MV-4-11 (cell line): ENCODE measurements at regions not wholly inside any gene's neighbourhood (a gene's known extent, or its start where the extent isn't known, plus 50 kb on each side); places are given as distances from the start of the nearest gene placed in this dataset.

Experiments
- DNase-seq: peaks from one replicate; lab custom pipeline; 2025; lab: John Stamatoyannopoulos, UW

DNA sequence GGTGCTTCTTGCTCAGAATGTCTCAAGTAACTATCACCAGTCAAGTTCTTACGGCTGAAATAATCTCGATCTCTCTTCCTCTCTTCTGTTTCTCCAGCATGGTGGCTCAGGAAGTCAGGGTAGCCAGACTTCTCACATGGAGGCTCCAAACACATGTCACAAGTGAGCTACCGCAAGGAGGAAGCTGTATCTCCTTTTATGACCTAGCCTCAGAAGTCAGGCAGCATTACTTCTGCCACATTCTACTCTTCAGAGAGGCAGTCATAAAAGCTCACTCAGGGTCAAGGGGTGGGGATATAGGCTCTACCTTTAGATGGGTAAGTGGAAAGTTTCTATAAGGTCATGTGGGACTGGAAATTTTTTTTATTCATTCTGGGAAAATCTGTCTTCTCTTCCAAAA, 86.6 kb upstream of the NEO1 start:
- no peak for DNase-seq

DNA sequence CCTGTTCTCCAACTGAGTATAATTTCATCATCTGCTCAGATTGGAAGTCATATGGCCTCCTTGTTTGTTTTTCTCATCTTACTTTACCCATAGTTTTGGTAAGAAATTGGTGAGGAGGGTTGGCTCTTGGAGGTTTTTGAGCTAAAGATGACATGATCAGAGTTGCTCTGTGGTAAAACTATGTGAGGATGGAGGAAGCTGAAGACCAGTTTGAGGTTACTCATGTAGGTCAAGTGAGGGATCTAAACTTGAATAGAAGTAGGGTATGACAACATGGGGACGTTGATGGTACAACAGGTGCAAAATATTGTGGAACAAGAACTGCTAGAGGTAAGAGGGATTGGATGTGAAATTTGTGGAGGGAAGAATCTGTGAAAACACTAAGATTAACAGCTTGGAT, 87.7 kb upstream of the NEO1 start:
- no peak for DNase-seq

DNA sequence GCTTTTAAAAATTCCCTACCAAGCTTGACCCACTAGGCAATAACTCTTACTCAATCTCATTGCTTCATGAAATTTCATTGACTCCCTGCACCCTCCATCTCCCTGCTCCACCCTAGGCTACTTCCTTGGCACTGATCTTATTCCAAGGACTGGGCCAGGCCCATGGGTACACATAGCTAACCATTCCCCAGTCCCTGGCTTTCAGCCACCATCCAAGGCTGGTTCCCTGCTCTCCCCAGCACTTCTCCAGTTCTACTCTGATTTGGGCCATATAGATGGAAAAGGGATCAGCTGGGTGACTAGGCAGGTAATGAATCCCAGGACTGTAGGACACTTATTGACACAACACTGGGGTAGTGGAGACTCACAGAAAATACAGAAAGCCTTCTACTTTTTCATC, 88.1 kb upstream of the NEO1 start:
- DNase-seq: no peak

DNA sequence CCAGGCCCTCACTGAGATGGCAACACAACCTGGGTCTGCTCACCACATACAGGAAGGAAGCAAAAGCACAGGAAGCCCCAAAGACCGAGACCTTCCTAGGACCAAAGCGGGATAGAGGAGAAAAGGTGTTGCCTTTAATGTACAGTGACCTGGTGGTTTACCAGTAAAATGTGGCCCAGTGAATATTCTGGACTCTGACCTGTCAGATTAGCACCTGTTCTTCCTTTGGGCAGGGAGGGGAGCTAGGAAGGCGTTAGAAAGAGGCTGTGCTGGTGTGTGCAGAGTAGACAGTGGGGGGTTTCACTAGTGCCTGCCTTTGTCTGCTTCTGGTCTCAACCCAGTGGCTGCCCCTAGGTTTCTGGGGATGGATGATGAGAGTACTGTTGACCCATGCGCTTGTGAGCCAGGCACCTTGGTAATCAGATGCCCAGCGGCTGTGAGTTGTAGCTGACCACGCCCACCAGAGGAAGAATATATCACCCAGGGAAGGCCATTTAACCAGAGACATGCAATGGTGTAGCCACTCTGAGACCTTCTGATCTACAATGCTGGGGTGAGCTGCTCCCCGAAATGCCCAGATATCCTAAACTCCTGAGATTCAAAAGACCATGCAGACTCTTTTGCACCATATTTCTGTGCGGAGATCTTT, 90.1 kb upstream of the NEO1 start:
- DNase-seq: no peak

DNA sequence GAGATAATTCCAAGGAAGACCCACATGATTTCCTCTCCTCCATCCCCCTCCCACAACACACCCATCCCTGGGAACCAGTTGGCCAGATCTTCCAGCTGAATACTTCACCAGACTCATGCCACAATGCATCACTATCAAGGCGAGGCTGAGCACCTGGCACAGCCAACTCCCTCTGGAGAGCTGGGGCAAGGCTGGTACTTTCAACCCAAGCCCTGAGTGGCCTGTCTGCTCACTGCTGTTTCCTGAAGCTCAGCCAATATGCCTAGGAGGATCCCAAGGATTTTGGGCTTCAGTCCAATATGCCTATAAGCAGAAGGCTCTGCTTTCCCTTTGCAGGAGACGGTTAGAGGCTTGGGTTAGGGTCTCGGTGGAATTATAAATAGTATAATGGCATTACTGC, 90.9 kb upstream of the NEO1 start:
- DNase-seq: no peak

DNA sequence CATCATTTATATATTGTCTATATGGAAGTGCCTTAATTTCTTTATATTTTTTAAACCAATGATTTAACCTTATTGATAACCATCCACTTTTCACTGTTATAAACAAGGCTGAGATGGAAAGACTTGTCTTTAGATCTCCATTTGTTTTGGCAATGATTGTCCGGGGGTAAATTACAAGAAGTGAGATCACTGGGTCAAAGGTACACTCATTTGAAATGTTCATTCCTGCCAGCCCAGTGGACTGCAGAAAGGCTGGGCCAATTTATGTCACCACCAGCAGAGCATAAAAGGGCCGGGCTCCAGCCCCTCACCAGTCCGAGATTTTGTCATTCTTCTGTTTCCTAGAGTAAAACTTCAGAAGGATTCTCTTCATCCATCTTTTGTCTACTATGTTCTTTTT, 93.6 kb upstream of the NEO1 start:
- DNase-seq: no peak

DNA sequence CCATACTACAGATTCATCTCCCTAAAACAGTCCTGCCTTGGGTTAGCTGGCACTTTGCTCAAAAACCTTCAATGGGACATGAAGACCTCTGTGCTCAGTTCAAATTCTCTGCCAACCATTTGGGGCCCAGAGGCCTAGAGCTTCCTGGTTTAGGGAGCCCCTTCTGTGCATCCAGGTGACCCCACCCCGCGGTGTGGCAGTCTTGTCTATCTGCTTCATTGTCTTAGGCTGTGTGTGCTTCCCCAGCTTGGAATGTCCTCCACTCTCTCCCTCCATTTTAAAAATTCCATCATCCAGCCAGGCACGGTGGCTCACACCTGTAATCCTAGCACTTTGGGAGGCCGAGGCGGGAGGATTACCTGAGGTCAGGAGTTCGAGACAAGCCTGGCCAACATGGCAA, 99.0 kb upstream of the NEO1 start:
- no peak for DNase-seq

DNA sequence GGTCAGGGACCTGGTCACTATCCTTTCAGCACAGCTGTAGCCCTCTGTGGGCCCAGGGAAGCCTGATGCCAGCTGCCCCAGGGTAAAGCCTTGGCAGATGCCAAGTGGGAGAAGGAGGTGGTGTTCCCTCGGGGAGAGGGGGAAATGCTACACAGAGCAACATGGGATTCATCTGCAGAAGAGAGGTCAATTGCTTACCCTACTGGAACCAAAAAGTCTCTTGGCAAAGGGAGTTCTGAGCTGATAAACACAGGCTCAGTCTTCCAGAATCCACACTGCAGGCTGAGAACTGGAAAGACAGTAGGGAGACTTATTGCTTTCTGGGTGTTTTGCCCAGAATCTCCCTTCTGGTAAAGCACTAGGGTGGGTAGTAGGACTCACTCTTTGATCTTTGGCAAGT, 100.1 kb upstream of the NEO1 start:
- DNase-seq: no peak

DNA sequence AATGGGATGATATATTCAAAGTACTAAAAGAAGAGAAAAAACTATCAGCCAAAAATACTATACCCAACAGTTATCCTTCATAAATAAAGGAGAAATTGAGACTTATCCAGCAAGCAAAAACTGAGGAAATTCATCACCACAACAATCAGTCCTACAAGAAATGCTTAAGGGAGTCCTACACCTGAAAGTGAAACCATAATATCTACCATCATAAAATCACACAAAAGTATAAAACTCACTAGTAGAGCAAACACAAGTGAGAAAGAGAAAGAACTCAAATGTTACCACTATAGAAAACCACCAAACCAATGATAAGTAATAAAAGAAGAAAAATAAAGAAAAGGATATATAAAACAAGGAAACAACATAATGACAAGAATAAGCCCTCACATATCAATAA, 103.6 kb upstream of the NEO1 start:
- DNase-seq: no peak

DNA sequence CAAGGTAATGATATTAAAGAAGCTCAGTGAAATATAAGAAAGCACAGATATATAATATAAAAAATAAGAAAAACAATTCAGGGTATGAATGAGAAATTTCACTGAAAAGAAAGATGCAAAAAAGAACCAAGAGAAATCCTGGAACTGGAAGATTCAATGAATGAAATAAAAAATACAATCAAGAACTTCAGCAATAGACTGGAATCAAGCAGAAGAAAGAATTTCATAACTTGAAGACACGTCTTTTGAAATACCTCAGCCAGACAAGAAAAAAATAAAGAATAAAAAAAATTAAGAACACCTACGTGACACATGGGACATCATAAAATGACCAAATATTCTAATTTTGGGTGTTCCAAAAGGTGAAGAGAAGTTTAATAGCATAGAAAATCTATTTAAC, 104.6 kb upstream of the NEO1 start:
- no peak for DNase-seq

DNA sequence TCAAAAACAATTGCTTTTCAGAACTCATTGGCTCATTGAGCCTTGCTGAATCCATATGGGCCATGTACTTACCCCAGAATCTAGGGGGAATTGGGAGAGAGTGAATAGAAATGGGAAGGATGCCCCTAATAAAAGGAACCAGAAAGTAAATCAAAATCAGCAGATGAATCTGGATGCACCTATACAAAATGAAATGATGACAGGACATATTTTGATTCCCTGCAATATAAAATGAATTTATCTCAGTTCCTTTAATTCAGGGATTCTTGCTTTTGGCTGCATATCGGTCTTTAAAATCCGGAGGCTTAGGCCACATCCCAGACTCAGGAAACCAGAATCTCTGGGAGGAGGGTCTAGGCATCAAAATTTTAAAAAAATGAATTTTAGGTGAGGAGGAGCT, 107.7 kb upstream of the NEO1 start:
- DNase-seq: no peak

DNA sequence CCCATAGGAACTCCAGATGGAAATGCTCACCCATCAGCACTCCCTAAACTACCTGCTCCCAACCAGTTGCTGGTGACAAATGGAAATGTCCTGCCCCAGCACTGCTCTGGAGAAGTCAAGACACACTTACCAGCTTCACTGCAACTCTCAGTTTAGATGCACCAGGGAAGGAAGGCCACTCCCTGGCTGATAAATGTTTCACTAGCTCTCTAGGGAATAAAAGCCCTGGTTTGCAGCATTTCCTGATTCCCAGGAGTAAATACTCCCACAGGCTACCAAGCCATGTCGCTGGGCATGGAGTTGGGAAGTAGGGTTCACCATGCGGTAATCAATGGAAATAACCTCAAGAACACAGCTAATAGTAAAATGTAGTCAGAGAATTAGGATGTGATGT, 112.0 kb upstream of the NEO1 start:
- DNase-seq: no peak

DNA sequence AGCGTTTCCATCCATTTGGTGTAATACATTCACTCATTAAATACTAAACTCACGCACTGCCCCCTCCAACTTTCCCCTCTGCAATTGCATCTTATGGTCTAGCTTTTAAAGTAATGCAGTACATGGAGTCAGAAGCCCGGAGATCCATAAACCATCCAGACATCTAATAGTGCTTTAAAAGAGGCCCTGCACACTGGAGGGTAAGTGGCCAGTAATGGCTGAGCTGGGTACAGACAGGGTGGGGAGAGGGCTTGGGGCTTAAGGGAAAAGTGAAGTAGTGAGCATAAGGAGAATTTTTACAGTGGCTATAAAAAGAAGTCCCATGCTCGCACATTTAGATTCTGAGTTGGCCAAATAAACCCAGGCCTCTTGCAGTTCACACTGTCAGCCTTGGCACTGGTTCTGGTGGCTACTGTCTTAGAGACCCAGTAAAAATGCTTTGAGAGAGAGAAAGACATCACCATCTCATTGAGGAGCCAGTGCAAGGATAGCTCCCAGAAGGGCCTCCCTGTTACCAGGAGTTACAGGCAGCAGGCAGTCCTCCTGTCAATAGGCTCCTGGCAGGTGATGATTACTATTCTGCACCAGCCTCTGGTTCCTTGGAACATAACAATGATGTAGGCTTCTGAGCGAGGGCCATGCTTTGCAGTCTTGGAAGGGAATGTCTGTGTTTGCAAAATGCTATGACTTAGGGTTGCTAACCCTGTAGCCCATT, 112.6 kb upstream of the NEO1 start:
- no peak for DNase-seq

DNA sequence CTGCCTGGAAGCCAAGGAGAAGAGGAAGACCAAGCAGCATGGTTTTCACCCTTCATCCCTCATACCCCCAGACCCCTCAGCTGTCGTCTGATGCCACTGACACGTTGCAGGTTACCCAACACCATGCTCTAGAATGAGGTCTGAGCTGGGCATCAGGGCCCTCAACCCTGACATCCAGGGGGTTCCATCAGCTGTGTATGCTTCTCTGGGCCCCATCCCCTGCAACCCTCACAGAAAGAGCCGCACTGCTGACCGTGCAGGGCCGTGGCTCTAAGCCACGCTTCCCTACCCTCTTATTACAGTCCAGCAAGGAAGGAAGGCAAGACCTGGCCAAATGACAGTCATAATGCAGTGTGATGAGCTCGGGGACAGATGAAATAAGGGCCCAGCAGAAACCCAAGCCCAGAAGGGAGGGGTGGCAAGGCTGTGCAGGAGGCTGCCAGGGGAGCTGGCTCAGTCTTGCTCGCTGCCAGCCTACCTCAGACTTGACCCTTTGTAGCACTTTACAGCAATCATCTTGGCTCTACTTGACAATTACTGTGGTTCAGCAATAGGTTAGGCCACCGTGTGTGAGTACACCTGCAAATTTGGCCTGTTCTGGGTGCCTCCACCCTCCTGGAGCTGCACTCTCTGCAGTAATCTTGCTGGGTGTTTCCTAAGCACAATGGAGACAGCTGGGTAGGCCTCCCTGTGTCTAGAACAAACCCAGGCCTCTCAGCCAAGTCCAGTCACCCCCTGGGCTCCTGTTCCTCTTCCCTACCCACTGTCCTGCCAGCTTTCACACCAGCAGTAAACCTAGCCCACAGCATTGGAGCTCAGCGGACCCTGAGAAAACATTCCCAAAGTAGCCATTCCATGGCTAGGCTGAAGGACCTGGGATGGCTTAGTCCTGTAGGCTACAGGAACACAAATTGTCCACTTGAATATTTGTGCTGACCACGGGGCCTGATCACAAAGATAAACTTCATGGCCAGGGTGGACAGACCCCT, 115.3 kb upstream of the NEO1 start:
- DNase-seq: no peak

DNA sequence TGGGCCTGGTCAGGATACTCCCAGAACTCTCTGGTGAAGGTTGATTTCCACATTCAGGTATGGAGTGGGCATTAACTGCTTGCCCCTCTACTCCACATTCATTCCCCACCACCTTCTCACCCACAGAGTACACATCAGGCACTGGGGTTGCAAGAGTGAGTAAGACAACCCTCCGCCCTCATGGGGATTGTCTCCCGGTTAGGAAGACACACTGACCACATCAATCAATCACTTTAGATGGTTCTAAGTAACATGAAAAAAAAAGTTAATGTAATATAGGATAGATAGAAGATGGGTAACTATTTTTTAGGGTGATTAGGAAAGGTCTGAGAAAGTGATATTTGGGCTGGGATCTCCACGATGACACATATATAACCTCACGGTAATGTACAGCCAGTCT, 116.0 kb upstream of the NEO1 start:
- DNase-seq: no peak

DNA sequence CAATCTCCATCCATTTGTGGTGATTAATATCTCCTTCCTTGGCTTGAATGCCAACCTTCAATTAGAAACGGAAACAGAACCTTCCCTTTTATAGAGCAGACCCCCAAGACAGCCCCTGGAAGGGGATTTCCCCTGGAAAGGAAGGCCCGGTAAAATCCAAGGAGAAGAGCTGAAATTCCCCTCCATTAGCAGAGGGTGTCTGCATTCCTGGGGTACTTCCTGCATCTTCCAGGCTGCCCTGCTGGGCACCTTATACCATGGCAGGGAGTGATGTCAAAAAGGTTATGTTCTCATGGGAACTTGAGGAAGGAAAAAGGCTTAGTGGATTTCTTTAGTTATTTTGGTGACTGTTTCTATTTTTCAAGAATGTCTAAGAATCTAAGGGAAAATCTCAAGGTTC, 116.7 kb upstream of the NEO1 start:
- DNase-seq: no peak

DNA sequence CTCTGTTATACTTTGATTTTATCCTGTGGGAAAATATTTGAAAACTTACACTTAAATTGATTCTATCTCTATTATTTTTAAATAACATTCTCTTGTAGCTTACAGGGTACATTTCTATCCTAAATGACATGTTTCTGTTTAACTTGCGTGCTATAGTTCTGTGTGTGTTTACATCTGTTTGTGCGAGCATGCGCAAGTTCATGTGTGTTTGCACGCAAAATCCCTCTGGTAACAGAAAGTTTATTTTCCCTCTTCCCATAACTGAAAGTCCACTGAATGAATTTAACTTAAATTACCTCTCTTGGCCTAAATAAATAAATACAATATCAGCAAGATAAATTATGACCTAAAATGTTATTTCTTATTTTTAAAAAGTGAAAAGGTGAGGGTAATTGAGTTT, 117.3 kb upstream of the NEO1 start:
- no peak for DNase-seq

DNA sequence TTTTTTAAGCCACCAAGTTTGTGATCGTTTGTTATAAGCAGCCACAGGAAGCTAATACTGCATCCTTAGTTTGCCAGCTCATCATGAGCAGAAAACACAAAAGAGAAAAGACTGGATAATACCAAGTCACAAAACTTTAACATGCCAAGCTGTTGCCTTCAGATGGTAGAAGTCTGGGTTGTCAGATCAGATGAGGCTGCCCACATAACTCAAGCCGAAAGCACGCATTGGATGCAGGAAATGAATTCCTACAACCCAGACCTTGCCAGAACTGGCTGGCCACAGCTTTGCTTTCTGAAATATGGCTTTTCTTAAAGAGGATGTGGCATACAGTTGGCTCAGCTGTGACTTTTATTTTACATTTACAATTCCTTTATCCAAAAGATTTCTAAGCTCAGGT, 118.3 kb upstream of the NEO1 start:
- no peak for DNase-seq

DNA sequence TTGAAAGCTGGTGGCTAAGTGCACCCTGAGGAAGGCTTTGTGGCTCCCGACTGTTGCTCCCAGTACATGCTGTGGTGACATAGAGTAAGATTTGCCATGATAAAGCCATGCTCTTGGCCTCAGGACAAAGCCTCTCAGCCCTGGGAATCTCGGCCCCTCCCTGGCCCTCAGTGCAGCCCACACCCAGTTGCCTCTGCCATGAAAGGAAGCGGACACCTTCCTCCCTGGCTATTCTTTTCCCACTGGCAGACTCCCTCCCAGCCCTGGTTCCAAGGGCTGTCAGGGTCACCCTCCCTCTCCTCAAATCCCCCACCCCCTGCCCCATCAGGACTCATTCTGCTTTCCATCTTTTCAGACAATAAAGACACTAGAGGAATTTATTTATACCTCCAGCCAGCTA, 119.8 kb upstream of the NEO1 start:
- no peak for DNase-seq

DNA sequence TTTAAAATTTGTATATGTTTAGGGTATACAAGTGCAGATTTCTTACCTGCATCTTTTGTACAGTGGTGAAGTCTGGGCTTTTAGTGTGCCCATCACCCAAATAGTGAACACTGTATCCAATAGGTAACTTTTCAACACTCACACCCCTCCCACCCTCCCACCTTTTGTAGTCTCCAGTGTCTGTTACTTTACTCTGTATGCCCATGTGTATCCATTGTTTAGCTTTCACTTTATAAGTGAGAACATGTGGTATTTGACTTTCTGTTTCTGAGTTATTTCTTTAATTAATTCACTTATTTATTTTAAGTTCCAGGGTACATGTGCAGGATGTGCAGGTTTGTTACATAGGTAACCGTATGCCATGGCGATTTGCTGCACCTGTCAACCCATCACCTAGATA, 124.8 kb upstream of the NEO1 start:
- DNase-seq: no peak

DNA sequence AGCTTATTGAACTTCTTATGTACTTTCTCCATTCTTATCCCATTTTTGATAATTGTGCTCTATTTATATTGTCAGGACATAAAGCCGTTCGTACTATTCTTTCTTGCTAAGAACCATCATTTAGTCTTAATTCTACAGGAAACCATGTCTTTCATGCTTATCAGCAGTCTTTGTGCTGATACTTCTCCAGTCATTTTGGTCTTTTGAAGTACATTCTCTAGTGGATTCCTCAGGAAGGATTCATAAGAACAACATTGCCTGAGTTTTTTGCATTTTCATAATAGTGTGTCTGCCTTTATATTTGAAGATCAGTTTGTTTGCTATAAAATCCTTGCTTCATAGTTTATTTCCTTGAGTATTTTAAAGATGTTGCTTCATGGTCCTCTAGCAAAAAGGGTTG, 126.6 kb upstream of the NEO1 start:
- no peak for DNase-seq

DNA sequence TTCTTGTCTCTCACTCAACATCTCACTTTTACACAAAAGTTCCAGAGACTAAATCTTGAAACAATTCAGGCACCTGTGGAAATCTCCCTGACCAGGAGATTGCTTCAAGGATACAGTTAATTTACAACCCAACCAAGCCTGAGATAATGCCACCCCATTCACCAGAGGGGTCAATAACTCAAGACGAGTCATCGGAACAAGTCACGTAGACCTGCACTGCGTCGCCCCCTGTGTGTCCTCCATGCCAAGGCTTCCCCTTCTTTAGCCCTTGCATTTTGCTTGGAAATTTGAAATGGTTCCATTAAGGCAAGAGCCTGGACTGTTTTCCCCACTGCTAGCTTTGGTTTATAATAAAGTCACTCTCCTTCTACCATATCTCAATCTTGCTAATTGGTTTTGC, 129.0 kb upstream of the NEO1 start:
- no peak for DNase-seq

DNA sequence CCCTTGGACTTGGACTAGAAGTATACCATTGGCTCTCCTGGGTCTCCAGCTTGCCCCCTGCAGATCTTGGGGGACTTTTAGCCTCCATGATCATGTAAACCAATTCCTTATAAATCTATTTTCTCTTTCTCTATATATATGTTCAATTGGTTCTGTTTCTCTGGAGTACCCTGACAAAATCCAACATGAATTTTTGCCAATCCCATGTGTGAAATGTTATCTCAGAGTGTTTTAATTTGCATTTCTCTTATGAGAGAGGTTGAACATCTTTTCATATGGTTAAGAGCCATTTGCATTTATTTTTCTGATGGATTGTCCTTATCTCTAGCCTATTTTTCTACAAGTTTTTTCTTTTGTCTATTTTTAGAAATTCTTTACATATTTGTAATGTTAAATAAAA, 131.7 kb upstream of the NEO1 start:
- DNase-seq: no peak
